ENCODE measurements at regions not wholly inside any gene's neighbourhood (a gene's known extent, or its start where the extent isn't known, plus 50 kb on each side); places are given as distances from the start of the nearest gene placed in this dataset.

DNA sequence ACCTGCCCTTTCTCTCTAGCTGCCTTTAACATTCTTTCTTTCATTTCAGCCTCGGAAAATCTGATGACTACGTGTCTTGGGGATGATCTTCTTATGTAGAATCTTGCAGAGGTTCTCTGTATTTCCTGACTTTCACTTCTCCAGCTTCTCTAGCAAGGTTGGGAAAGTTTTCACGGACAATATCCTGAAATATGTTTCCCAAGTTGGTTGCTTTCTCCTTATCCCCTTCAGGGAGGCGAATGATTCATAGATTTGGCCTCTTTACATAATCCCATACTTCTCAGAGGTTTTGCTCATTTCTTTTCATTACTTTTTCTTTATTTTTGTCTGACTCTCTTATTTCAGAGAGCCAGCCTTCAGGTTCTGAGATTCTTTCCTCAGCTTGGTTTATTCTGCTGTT lies 62.1 kb upstream of the CCDC54 start:
- Histone ChIP-seq H3K27me3 (no peaks in the 10 kb centered on the region), H3K27ac (no peak overlapping the region), H3K4me3 (no peak overlapping the region), H3K4me1 (no peaks in the 10 kb centered on the region), H3K36me3 (no peaks in the 10 kb centered on the region), H3K9me3 (no peaks in the 10 kb centered on the region)
- DNase-seq (no peak), FAIRE-seq (no peak), ATAC-seq (no peak)
- intact Hi-C loops (cut with DNase I), result no loop called here
- 81 to 87% methylated on average over 4 of the region's 4 CpGs for WGBS, 2 donors
- no peak for TF ChIP-seq CTCF (IDR thresholded peaks at IDR 0.05)

GRCh38 chr3:107323723-107324122 lies 53.5 kb upstream of the CCDC54 start:
- H3K4me3 ChIP-seq, result no peak overlapping the region
- H3K27ac ChIP-seq, result no peak overlapping the region
- WGBS, 2 donors, result 92% methylated on average over 2 of the region's 2 CpGs
- H3K4me1 ChIP-seq, result no peaks in the 10 kb centered on the region
- intact Hi-C loops (cut with DNase I), result no loop called here
- ATAC-seq, result no peak
- H3K9me3 ChIP-seq, result no peaks in the 10 kb centered on the region
- no peak for FAIRE-seq
- H3K27me3 ChIP-seq, result no peaks in the 10 kb centered on the region
- no peaks in the 10 kb centered on the region for H3K36me3 ChIP-seq
- DNase-seq, result no peak
- no peak for TF ChIP-seq CTCF (IDR thresholded peaks at IDR 0.05)

DNA sequence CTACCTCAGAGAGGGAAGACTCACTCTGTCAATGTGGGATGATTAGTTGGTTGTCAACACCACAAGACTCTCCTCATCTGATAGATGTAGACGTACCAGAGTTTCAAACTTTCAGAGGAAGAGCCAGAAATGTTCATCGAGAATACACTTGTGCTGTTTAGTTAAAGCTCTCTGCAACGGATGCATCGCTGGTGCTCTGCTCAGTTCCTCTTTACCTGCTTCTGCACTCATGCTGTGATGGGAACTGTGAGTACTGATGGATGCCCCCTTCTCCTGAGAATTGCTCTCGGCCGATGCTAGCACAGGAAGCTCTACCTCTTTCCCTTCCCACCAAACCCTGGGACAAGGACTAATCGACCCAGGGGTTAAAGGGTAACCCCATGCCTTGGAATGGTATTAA lies 51.8 kb upstream of the CCDC54 start:
- Histone ChIP-seq H3K36me3 (no peaks in the 10 kb centered on the region), H3K9me3 (no peaks in the 10 kb centered on the region), H3K4me1 (no peaks in the 10 kb centered on the region), H3K4me3 (no peak overlapping the region), H3K27me3 (no peaks in the 10 kb centered on the region), H3K27ac (no peak overlapping the region)
- ATAC-seq, result no peak
- DNase-seq, result no peak
- FAIRE-seq, result no peak
- TF ChIP-seq CTCF (IDR thresholded peaks at IDR 0.05), result no peak
- 57 to 58% methylated on average over 7 of the region's 7 CpGs for WGBS, 2 donors
- intact Hi-C loops (cut with DNase I), result no loop called here

All from pancreas (tissue), 10 donors.